ENCODE measurements at regions not wholly inside any gene's neighbourhood (a gene's known extent, or its start where the extent isn't known, plus 50 kb on each side); places are given as distances from the start of the nearest gene placed in this dataset.

GRCh38 chr17:52546493-52546892 is 388.0 kb upstream of the CA10 start (continued):
- TF ChIP-seq LRRFIP1 (CRISPR knock-in tag; conservative IDR thresholded peaks at IDR 0.05) = no peak

- H3K4me1 ChIP-seq (ENCODE audit: insufficient read depth, low read length) = no peaks in the 10 kb centered on the region
- H3K9ac ChIP-seq (ENCODE audit: insufficient read depth, low read depth, low read length) = no peak overlapping the region
- ATAC-seq (no peak), DNase-seq (ENCODE audit: low spot score) (no peak), FAIRE-seq (no peak)
- H4K20me1 ChIP-seq (ENCODE audit: insufficient read depth, low read length) = no peaks in the 10 kb centered on the region
- no peak overlapping the region for H3K4me2 ChIP-seq (ENCODE audit: low read depth, low read length)
- CTCF ChIA-PET (ENCODE audit: low intra/inter-chr PET ratio, low total read pairs) = no interaction called here
- intact Hi-C loops (cut with micrococcal nuclease; ENCODE audit: unreplicated experiment) = no loop called here
- H3K9me3 ChIP-seq (ENCODE audit: low read length) = peaks cover 84% of the 10 kb centered on the region
- no peak overlapping the region for H2AFZ ChIP-seq (ENCODE audit: low read length)
- no peaks in the 10 kb centered on the region for H3K36me3 ChIP-seq (replicated peaks in 1 of 2; ENCODE audit: control insufficient read depth in 1 of 2, insufficient read depth in 2 of 2, low read length in 2 of 2)
- H3K27ac ChIP-seq (ENCODE audit: extremely low read length, insufficient read depth, low read length) = no peak overlapping the region
- in situ Hi-C loops (cut with HindIII; ENCODE audit: extremely low pct_ligation_motif_present, low pct_unique_long_range_greater_than_20kb) = no loop called here
- no peak overlapping the region for H3K4me3 ChIP-seq (replicated peaks in 1 of 3; ENCODE audit: insufficient read depth in 1 of 3, low read depth in 2 of 3, low read length in 3 of 3)
- WGBS (ENCODE audit: low lambda C conversion rate) = 4% methylated on average over 1 of the region's 1 CpG
- BruUV-seq (replicated peaks) = no TSS peak
- POLR2A ChIA-PET = no interaction called here
- H3K79me2 ChIP-seq (ENCODE audit: insufficient read depth, low read length) = no peaks in the 10 kb centered on the region
- no peaks in the 10 kb centered on the region for H3K27me3 ChIP-seq (ENCODE audit: control insufficient read depth in 1 of 2, insufficient read depth in 2 of 2, low read length in 2 of 2)
- TF ChIP-seq NR1H2 (CRISPR knock-in tag; IDR thresholded peaks at IDR 0.05; ENCODE audit: borderline replicate concordance, low read depth) (no peak), ISL2 (CRISPR knock-in tag; IDR thresholded peaks at IDR 0.05) (no peak), CREB3 (CRISPR knock-in tag; IDR thresholded peaks at IDR 0.05) (no peak), ZBTB4 (CRISPR knock-in tag; IDR thresholded peaks at IDR 0.05; ENCODE audit: borderline replicate concordance) (no peak), JARID2 (CRISPR knock-in tag; IDR thresholded peaks at IDR 0.05; ENCODE audit: insufficient replicate concordance) (no peak), ZNF18 (CRISPR knock-in tag; IDR thresholded peaks at IDR 0.05; ENCODE audit: insufficient replicate concordance) (no peak), TMF1 (CRISPR knock-in tag; IDR thresholded peaks at IDR 0.05; ENCODE audit: low read depth) (no peak), NFIC (IDR thresholded peaks at IDR 0.05; ENCODE audit: low read length) (no peak), TOE1 (CRISPR knock-in tag; IDR thresholded peaks at IDR 0.05) (no peak), ZNF740 (CRISPR knock-in tag; IDR thresholded peaks at IDR 0.05) (no peak), FOXJ3 (CRISPR knock-in tag; IDR thresholded peaks at IDR 0.05; ENCODE audit: borderline replicate concordance) (no peak), RFX5 (IDR thresholded peaks at IDR 0.05; ENCODE audit: low read depth, low read length) (no peak), ZNF362 (CRISPR knock-in tag; IDR thresholded peaks at IDR 0.05; ENCODE audit: borderline replicate concordance) (no peak)
These were observed 378.9 kb upstream of the CA10 start for GRCh38 chr17:52537421-52537820.

All from HepG2 (cell line).